NCI-H1694 treated with DMSO at 0.1 percent for 48 hours (cell line): ENCODE measurements at regions not wholly inside any gene's neighbourhood (a gene's known extent, or its start where the extent isn't known, plus 50 kb on each side); places are given as distances from the start of the nearest gene placed in this dataset.
"Not testable (repeated sequence)": the region's sequence is repeated elsewhere in the genome, so short reads cannot be mapped to it uniquely, and the experiment has no call there.

Source experiments
- DNase-seq: peaks from one replicate; lab custom pipeline; 2025; lab: John Stamatoyannopoulos, UW

GRCh38 chr10:6694447-6695140 is 114.5 kb upstream of the PRKCQ start:
- no peak for DNase-seq

DNA sequence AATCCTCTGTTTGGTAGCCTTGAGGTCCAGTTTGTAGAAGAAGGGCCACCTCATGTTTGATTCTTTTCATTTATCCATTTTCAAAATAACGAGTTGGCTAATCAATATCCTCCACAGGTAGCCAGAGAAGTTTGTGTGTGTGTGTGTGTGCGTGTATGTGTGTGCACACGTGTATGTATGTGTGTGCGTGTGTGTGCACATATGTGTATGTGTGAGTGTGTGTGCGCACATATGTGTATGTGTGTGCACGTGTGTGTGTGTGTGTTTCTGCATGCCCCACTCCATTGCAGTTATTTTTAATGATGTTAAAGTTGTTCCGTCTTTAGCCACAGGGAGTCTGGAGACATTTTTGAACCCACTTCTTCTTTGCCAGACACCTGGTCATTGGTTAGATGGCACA is 112.8 kb upstream of the PRKCQ start:
- DNase-seq, result no peak

GRCh38 chr10:6692103-6692502 is 112.0 kb upstream of the PRKCQ start:
- no peak for DNase-seq

DNA sequence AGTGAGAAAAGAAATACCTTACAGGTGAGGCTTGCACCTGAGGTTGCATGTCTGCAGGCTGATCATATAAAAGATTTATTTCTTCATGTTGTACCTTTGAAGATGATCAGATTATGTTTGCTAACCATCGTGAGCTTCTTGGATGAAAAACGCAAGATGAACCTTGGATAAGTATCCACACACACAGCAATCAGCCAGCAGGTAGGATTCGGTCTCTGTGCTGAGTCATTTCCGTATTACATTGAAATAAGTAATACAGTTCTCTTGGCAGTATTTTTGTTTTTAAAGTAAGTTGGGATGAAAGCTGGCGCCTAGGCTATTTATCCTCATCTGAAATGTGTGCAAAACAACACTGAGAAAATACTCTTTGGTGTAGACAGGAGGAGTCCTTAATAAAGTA is 109.0 kb upstream of the PRKCQ start:
- no peak for DNase-seq

DNA sequence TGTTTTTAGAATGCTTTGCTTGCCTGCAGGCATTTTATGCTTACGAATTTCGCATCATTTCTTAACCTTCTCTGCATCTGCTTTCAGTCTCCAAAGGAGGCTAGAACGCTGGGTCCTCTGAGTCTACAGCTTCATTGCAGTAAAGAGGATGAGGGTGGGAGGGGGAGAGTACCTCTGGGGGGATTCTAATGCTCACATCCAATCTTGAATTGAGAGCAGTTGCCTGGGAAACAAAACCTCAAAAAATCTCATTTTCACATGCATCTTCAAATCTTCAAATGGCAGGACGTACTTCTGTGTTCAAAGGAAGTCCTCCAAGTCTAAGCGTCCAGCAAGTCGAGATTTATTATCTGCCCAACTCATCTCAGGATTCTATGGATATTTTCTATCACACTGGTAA is 100.7 kb upstream of the PRKCQ start:
- DNase-seq, result no peak

DNA sequence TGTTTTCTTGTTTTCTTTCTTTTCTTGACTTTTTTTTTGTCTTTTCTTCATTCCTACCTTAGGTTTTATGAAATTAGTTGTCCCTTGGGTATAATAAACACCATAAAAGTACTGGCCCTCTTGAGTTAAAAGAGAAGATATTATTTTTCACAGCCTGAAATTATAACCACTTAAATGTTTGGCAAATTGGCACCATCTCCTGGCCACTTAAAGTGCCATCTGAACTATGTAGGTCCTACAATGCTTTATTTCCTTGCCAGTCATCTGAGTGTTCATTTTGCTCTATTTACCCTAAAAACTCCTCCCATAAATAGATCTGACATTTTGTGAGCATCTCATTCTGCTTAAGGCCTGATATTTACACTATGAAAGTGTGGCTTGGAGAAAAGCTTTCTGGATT is 98.9 kb upstream of the PRKCQ start:
- DNase-seq, result no peak

GRCh38 chr10:6678211-6678803 is 98.2 kb upstream of the PRKCQ start:
- no peak for DNase-seq

GRCh38 chr10:6677129-6677528 is 97.1 kb upstream of the PRKCQ start:
- DNase-seq, result not testable (repeated sequence)

DNA sequence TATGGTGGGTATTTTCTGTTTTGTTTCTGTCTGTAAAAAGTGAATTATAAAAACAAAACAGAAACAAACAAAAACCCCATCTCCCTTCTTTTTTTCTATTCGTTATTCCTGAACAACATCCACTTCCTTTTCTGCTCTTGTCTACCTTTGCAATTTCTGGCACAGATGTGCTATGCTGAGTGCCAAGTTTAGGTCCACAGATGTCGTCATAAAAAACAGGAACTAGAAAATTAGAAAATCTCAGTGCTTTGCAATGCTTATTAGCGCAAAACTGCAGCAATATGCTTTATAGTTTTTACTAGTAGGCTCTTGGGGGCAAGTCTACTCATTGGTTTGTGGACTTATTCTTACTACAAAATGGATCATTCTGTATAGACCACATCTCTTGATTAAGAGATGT is 94.2 kb upstream of the PRKCQ start:
- no peak for DNase-seq

DNA sequence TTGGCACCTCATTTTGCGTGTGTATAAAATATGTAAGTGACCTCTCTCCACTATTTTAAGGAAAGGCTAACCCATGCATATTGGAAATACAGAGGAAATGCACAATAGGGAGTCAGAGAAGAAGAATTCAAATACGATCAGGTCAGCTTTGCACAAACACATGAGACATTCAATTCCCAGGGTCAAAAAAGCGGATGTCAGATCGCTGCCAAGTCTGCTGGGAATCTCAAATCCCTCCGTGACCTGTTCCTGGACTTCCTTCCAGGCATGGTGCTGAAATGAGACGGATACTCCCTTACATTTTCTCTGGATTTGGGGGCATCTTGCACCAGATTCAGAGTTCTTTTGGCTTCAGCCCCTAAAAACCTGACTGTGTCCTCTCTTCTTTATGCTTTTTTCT is 91.9 kb upstream of the PRKCQ start:
- DNase-seq, result no peak

DNA sequence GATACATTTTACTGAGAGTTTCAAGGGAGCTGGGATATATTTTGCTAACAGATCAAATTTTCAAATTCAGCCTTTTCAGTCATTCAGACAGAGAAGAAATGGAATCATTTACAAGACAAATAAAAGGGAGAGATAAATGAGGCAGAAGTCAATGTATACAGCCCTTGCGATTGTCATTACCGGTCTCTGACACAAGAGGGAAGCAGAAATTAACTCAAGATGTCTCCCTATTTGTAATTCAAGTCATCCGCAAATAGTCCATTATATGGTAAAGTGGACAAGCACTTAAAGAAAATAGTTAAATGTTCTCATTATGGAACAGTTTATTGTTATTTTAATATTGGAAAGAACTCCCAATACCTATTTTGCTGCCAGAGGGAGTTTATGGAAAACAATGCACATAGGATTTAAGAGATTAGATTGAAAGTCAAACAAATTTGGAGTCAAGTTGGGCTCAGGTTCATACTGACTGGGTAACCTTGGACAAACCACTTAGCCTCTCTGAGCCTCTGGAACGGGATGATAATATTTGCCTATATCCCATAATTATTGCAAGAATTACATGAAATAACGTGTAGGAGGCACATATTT is 89.3 kb upstream of the PRKCQ start:
- DNase-seq, result no peak

- no peak for DNase-seq
These were observed 87.7 kb upstream of the PRKCQ start for GRCh38 chr10:6667679-6668270.

DNA sequence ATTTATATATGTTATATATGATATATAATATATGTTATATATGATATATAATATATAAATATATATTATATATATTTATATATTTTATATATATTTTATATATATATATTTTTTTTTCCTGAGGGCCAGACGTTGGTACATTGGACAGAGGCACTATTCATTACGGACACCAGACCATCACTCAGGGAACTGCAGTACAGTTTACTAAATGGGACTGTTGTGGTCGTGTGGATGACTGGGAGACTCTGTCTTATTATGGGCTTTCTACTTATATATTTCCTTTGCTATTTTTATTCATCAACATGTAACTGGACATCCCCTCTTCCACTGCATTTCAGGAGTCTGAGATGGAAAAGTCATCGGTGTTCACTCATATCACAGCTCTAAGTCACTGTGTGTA is 87.1 kb upstream of the PRKCQ start:
- DNase-seq, result no peak

GRCh38 chr10:6665847-6666246 is 85.8 kb upstream of the PRKCQ start:
- no peak for DNase-seq

DNA sequence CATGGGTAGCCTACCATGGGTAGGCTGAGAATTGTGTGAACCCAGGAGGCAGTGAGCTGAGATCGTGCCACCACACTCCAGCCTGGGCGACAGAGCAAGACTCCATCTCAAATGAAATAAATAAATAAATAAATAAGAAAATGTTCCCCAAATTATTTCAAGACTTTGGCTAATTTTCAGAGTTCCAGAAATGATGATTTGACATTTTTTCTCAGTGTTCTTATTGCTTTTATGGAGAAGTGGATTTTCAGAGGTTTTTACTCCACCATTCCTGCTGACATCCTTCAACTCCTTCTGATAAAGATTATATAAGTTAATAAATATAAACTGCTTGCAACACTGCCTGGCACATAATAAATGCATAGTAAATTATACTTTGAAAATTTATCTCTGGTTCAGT is 80.4 kb upstream of the PRKCQ start:
- no peak for DNase-seq

GRCh38 chr10:6659451-6659850 is 79.4 kb upstream of the PRKCQ start:
- DNase-seq, result no peak

DNA sequence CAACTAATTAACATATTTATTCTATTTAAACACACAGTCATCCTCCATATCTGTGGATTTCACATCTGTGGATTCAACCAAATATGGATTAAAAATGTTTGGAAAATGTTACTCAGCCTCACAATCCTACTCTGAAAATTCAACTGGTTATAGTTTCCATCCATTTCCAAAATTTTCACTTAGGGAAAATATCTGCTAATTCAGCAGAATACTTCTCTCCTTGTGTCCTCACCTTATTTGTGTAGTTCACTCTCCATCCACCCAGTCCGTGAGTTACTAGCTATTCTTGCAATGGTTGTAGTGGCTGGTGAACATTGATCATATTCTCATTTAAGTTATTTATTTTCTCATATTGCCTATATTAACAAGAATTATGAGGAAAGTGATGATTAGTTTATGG is 77.6 kb upstream of the PRKCQ start:
- no peak for DNase-seq

DNA sequence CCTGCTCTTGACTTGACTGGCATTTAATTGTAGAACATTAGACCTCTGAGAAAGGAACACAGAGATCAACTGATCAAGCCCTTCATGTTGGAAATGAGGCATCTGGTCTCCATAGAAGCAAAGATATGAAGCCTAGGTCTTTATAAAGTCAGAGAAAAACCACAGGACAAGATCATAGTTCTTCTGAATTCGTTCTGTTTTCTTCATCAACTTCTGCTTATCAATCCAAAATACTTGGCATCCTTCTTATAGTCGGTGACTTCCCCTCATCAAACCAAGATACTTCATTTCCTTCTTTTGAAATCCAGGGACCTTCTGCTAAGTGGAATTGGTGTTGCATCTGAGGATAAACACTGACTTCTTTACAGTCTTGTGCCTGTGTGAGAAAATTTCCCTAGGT is 77.1 kb upstream of the PRKCQ start:
- DNase-seq, result no peak

GRCh38 chr10:6654571-6654970 is 74.5 kb upstream of the PRKCQ start:
- no peak for DNase-seq

DNA sequence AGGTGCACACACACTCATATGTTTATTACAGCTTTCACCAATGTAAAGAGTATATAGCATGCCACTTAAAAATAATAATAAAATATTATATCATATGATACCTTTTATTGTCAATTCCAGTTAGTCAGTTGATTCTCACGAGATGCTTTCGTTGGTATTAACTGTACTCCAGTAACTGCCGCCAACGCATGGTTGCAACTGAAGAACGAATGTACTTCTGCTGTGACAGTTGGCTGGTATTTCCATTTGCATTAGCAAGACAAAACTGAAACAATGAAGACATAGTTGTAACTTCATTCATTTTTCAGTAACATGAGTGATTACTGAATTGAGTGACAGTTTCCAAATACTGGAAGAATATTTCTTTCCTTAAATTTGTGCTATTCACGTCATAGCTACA is 70.5 kb upstream of the PRKCQ start:
- DNase-seq, result no peak

GRCh38 chr10:6649903-6650302 is 69.8 kb upstream of the PRKCQ start:
- no peak for DNase-seq

GRCh38 chr10:6648894-6649720 is 69.0 kb upstream of the PRKCQ start:
- DNase-seq, result no peak
